Vagina (tissue), 2 donors: ENCODE measurements at regions not wholly inside any gene's neighbourhood (a gene's known extent, or its start where the extent isn't known, plus 50 kb on each side); places are given as distances from the start of the nearest gene placed in this dataset.

Source experiments
- CTCF ChIP-seq, 3 experiments: fragments of 450-650 bp in 2 of 3; fragments of 200-600 bp in 1 of 3; sonication (generic) in 1 of 3; IDR thresholded peaks; one replicate each; pipeline ENCODE4 v1.5.1; 2017 to 2019; ENCODE audit warnings: antibody characterized with exemption in 3 of 3, mild to moderate bottlenecking in 2 of 3, moderate library complexity in 2 of 3
- POLR2A ChIP-seq, 2 donors: fragments of 450-650 bp; IDR thresholded peaks; one replicate each; pipeline ENCODE4 v1.6.1; 2017; ENCODE audit warnings: antibody characterized with exemption in 2 of 2, mild to moderate bottlenecking in 2 of 2, moderate library complexity in 2 of 2
- POLR2AphosphoS5 ChIP-seq, 2 donors: sonication (generic); formaldehyde crosslinking; IDR thresholded peaks; one replicate each; pipeline ENCODE4 v1.9.0; 2017; ENCODE audit warnings: antibody characterized with exemption in 2 of 2, mild to moderate bottlenecking in 2 of 2, low read depth in 1 of 2; ENCODE audit not compliant: insufficient read depth in 1 of 2

- TF ChIP-seq POLR2AphosphoS5 (IDR thresholded peaks at IDR 0.05; ENCODE audit: insufficient read depth in 1 of 2, low read depth in 1 of 2) (no peak), CTCF (IDR thresholded peaks at IDR 0.05) (no peak), POLR2A (IDR thresholded peaks at IDR 0.05) (no peak)
These were observed 311.8 kb downstream of the PTPRU start for GRCh38 chr1:29548091-29548490.
